Fibroblast of skin of right biceps (primary cell): ENCODE measurements at regions not wholly inside any gene's neighbourhood (a gene's known extent, or its start where the extent isn't known, plus 50 kb on each side); places are given as distances from the start of the nearest gene placed in this dataset.
"Not testable (repeated sequence)": the region's sequence is repeated elsewhere in the genome, so short reads cannot be mapped to it uniquely, and the experiment has no call there.

ENCODE experiments used
- DNase-seq: peaks from one replicate; pipeline ENCODE4 v3.0.0-alpha.2; 2013

DNA sequence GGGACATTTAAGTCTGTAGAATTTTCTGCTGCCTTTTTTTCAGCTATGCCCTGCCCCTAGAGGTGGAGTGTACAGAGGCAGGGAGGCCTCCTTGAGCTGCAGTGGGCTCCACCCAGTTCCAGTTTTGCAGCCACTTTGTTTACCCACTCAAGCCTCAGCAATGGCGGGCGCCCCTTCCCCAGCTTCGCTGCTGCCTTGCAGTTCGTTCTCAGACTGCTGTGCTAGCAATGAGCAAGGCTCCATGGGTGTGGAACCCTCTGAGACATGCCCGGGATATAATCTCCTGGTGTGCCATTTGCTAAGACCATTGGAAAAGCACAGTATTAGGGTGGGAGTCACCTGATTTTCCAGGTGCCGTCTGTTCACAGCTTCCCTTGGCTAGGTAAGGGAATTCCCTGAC is 68.0 kb upstream of the SEMA3E start:
- not testable (repeated sequence) for DNase-seq

- DNase-seq, result no peak
Observed at GRCh38 chr7:83708531-83708930, 59.6 kb upstream of the SEMA3E start.

GRCh38 chr7:83704564-83704963 is 55.6 kb upstream of the SEMA3E start:
- no peak for DNase-seq

DNA sequence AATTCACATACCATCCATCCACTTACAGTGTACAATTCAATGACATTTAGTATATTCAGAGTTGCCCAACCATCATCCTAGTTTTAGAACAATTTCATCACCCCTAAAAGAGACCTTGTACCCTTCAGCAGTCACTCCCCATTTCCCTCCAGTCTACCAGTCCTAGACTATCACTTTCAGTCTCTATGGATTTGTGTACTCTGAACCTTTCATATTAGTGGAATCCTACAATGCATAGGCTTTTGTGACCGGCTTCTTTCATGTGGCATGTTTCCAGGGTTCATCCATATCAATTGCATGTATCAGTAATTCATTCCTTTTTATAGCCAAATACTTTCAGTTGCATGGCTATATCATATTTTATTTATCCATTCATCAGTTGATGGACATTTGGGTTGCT is 53.5 kb upstream of the SEMA3E start:
- no peak for DNase-seq

GRCh38 chr7:83701736-83702135 is 52.8 kb upstream of the SEMA3E start:
- no peak for DNase-seq
